ENCODE measurements at regions not wholly inside any gene's neighbourhood (a gene's known extent, or its start where the extent isn't known, plus 50 kb on each side); places are given as distances from the start of the nearest gene placed in this dataset.

DNA sequence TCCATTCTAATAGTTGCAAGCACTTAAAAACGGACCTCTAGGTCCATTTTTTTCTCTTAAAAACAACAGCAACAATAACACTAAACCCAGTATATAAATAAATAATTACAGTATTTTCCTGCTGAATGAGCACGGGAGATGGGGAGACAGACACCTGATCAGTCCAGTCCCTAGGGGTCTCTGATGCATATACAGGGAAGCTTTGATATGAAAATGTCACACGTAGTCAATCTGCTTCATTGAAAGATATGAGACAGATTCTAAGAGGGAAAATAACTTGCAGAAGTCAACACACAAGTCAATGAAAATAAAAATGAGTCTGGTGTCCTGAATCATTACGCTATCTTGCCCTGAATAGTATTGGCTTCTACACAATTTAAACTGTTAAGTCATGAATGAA is 523.3 kb upstream of the SLC8A1 start:
- Histone ChIP-seq H3K27me3 (no peaks in the 10 kb centered on the region), H3K4me3 (replicated peaks in 1 of 3) (no peak overlapping the region), H3K9me3 (no peaks in the 10 kb centered on the region), H3K27ac (no peak overlapping the region), H3K36me3 (no peaks in the 10 kb centered on the region), H3K4me1 (no peaks in the 10 kb centered on the region)
- 86 to 87% methylated on average over 4 of the region's 4 CpGs for WGBS, 2 donors
- intact Hi-C loops (cut with DNase I) = no loop called here
- TF ChIP-seq, protein P1, sequence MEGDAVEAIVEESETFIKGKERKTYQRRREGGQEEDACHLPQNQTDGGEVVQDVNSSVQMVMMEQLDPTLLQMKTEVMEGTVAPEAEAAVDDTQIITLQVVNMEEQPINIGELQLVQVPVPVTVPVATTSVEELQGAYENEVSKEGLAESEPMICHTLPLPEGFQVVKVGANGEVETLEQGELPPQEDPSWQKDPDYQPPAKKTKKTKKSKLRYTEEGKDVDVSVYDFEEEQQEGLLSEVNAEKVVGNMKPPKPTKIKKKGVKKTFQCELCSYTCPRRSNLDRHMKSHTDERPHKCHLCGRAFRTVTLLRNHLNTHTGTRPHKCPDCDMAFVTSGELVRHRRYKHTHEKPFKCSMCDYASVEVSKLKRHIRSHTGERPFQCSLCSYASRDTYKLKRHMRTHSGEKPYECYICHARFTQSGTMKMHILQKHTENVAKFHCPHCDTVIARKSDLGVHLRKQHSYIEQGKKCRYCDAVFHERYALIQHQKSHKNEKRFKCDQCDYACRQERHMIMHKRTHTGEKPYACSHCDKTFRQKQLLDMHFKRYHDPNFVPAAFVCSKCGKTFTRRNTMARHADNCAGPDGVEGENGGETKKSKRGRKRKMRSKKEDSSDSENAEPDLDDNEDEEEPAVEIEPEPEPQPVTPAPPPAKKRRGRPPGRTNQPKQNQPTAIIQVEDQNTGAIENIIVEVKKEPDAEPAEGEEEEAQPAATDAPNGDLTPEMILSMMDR (IDR thresholded peaks at IDR 0.05) = no peak
- TF ChIP-seq POLR2A (IDR thresholded peaks at IDR 0.05) = no peak
- no peak for DNase-seq

DNA sequence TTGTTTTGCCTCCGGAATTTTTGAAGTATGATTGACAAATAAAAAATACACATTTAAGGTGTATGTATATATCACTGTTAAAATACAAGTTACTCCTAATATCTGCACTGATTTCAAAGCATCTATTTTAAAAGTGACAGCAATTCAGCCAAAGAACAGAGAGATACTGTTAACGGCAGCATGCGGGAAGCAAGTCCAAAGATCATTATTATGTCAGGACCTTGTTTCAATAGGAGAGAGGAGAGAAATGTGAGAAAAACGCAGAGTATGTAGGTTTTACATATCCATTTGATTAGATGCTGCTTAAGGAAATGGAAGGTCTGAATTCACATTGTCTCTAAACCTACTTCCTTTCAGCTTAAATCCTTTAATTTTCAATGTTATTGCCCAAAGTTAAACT is 545.5 kb upstream of the SLC8A1 start:
- WGBS, 2 donors = 86 to 89% methylated on average over 4 of the region's 4 CpGs

DNA sequence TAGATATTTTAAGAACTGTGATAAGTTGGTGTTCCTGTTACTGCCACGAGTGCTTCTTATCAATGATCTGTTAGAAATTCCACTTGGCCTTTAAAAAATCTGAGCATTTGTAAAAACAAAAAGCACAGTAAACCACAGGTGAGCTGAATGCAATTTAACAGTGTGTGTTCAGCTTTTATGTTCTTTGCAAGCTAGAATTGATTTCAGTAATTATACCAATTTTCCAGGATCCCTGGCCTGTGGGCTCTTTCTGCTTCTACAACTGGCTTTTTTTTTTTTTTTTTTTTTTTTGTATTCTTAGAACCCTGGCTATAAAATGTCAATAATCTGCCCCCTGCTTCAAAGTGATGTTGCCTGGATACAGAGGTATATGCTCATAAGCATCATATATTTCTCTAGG is 548.5 kb upstream of the SLC8A1 start:
- WGBS, 2 donors = 56 to 59% methylated on average over 1 of the region's 1 CpG
- H3K4me1 ChIP-seq = no peaks in the 10 kb centered on the region
- no peaks in the 10 kb centered on the region for H3K27me3 ChIP-seq
- H3K4me3 ChIP-seq (replicated peaks in 1 of 3) = no peak overlapping the region
- DNase-seq = no peak
- H3K36me3 ChIP-seq = no peaks in the 10 kb centered on the region
- intact Hi-C loops (cut with DNase I) = no loop called here
- no peak for TF ChIP-seq POLR2A (IDR thresholded peaks at IDR 0.05)
- TF ChIP-seq, protein P1 (IDR thresholded peaks at IDR 0.05) = no peak
- H3K9me3 ChIP-seq = no peaks in the 10 kb centered on the region
- H3K27ac ChIP-seq = no peak overlapping the region

More for the DNA sequence above, 545.5 kb upstream of the SLC8A1 start:
- no peak for DNase-seq
- Histone ChIP-seq H3K27ac (no peak overlapping the region), H3K9me3 (no peaks in the 10 kb centered on the region), H3K36me3 (no peaks in the 10 kb centered on the region), H3K27me3 (no peaks in the 10 kb centered on the region), H3K4me1 (no peaks in the 10 kb centered on the region), H3K4me3 (replicated peaks in 1 of 3) (no peak overlapping the region)
- TF ChIP-seq POLR2A (IDR thresholded peaks at IDR 0.05) = no peak
- TF ChIP-seq, protein P1 (IDR thresholded peaks at IDR 0.05) = no peak
- intact Hi-C loops (cut with DNase I) = no loop called here

DNA sequence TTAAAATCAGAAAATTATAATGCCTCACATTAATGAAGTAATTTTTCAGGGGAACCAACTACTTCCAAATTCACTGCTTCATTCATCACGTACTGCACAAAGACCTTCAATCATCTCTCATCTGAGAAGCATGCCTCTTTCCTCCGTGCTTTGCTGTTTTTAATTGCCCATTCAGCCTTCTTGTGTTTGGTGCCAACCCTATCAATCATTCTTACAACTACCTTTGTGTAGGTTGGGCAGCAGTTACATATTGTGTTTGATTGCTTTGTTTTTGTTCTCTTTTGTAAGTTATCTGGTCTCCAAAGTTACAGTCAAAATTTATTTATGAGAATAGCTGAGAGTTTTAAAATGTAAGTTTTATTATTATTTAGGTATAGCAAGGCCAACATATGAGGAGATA is 549.0 kb upstream of the SLC8A1 start:
- WGBS, 2 donors = 80 to 82% methylated on average over 2 of the region's 2 CpGs
- Histone ChIP-seq H3K4me3 (replicated peaks in 1 of 3) (no peak overlapping the region), H3K27me3 (no peaks in the 10 kb centered on the region), H3K36me3 (no peaks in the 10 kb centered on the region), H3K9me3 (no peaks in the 10 kb centered on the region), H3K27ac (no peak overlapping the region), H3K4me1 (no peaks in the 10 kb centered on the region)
- intact Hi-C loops (cut with DNase I) = no loop called here
- DNase-seq = no peak
- TF ChIP-seq, protein P1 (IDR thresholded peaks at IDR 0.05) = no peak
- no peak for TF ChIP-seq POLR2A (IDR thresholded peaks at IDR 0.05)

DNA sequence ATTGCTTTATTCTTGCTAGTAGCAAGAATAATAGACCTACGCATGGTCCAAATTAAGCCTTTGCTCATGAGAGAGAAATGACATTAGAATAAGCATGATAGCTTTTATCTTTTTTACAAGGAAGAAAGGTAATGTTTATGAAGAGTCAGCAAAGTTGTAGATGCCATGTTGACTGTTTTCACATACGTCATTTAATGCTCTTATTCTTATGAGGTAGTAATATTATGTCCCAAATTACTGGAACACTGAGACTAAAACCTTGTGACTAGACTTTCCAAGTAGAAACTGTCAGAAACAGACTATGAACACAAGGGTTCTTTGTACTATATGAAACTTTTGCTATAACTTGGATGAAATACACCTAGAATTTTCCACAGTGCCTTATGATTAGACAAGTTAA is 552.8 kb upstream of the SLC8A1 start:
- 91 to 96% methylated on average over 2 of the region's 2 CpGs for WGBS, 2 donors

More for the DNA sequence above, 552.8 kb upstream of the SLC8A1 start:
- Histone ChIP-seq H3K27me3 (no peaks in the 10 kb centered on the region), H3K27ac (no peak overlapping the region), H3K4me1 (no peaks in the 10 kb centered on the region), H3K9me3 (no peaks in the 10 kb centered on the region), H3K4me3 (replicated peaks in 1 of 3) (no peak overlapping the region), H3K36me3 (no peaks in the 10 kb centered on the region)
- no peak for DNase-seq
- intact Hi-C loops (cut with DNase I) = no loop called here
- TF ChIP-seq, protein P1 (IDR thresholded peaks at IDR 0.05) = no peak
- no peak for TF ChIP-seq POLR2A (IDR thresholded peaks at IDR 0.05)

Data from thyroid gland (tissue), 4 donors.